OCI-LY1 (cell line): ENCODE measurements at regions not wholly inside any gene's neighbourhood (a gene's known extent, or its start where the extent isn't known, plus 50 kb on each side); places are given as distances from the start of the nearest gene placed in this dataset.

ENCODE experiments used
- CTCF ChIP-seq: fragments of 200-600 bp; sonication (generic), shearing (Covaris generic); IDR thresholded peaks from 2 replicates; pipeline ENCODE4 v1.5.1; 2017; ENCODE audit warnings: mild to moderate bottlenecking, antibody characterized with exemption, low read length, moderate library complexity, mixed read lengths
- EZH2 ChIP-seq: fragments of 200-600 bp; sonication (generic), shearing (Covaris generic); IDR thresholded peaks from 2 replicates; pipeline ENCODE4 v1.8.0; 2017; ENCODE audit warnings: borderline replicate concordance, mixed run types, mild to moderate bottlenecking, antibody characterized with exemption, low read length, moderate library complexity, mixed read lengths

- TF ChIP-seq CTCF = no peak
- TF ChIP-seq EZH2 = no peak
These were observed 696.8 kb upstream of the LRFN5 start for GRCh38 chr14:40909906-40910305.
